ENCODE measurements at regions not wholly inside any gene's neighbourhood (a gene's known extent, or its start where the extent isn't known, plus 50 kb on each side); places are given as distances from the start of the nearest gene placed in this dataset.

GRCh38 chr13:100796463-100796862, 121.9 kb upstream of the TMTC4 start:
- TF ChIP-seq RNF2 (conservative IDR thresholded peaks at IDR 0.05; ENCODE audit: low read depth) (no peak), MYNN (CRISPR knock-in tag; IDR thresholded peaks at IDR 0.05; ENCODE audit: low read depth) (no peak), KLF6 (CRISPR knock-in tag; IDR thresholded peaks at IDR 0.05) (no peak), POLR2AphosphoS5 (IDR thresholded peaks at IDR 0.05; ENCODE audit: low read depth, low read length) (no peak), ZNF224 (CRISPR knock-in tag; IDR thresholded peaks at IDR 0.05) (no peak), ZNF343 (CRISPR knock-in tag; IDR thresholded peaks at IDR 0.05) (no peak), KLF12 (CRISPR knock-in tag; IDR thresholded peaks at IDR 0.05; ENCODE audit: borderline replicate concordance) (no peak), ATF3 (CRISPR knock-in tag; IDR thresholded peaks at IDR 0.05) (no peak)
